IPS DF 4.7 (cell line): ENCODE measurements at regions not wholly inside any gene's neighbourhood (a gene's known extent, or its start where the extent isn't known, plus 50 kb on each side); places are given as distances from the start of the nearest gene placed in this dataset.
"Not testable (repeated sequence)": the region's sequence is repeated elsewhere in the genome, so short reads cannot be mapped to it uniquely, and the experiment has no call there.

ENCODE experiments used
- DNase-seq: peaks from one replicate; pipeline ENCODE4 v3.0.0-alpha.2; 2013; ENCODE audit warnings: low spot score; ENCODE audit errors: extremely low read depth

DNA sequence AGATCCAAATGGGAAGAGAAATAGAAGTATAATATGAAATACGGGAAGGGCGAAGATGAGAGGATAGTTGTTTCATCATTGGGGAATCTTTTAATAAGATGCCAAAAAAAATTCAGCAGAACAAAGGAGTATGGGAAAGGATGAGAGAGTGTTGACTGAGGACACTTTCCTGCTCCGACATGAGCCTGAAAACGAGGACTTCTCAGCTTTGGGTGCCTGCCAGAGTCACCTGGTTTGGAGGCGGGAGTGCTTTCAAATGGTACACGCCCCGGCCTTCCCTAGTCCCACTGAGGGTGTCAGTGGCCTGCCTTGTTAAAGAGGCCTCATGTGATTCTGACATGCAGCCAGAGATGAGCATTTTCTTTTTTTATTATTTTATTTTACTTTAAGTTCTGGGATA is 250.9 kb downstream of the ANKRD60 start:
- no peak for DNase-seq

DNA sequence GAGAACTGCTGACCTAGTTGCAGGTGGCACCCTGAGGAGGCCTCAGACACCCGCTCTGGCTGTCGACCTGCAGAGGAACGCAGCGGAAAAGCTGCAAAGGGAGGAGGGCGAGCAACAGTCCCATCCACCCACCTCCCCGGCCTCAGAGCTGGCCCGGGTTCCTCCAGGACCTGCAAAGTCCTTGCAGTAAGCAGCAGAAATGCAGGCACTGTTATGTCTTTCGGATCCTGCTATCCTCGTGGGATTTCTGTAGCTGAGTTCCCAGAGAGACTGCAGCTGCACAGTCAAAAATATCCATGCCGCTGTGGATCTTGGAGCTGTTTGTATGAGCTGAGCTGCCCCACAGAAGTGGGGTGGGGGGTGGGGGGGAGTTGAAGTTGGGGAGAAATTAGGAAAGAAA is 251.3 kb downstream of the ANKRD60 start:
- DNase-seq, result no peak

DNA sequence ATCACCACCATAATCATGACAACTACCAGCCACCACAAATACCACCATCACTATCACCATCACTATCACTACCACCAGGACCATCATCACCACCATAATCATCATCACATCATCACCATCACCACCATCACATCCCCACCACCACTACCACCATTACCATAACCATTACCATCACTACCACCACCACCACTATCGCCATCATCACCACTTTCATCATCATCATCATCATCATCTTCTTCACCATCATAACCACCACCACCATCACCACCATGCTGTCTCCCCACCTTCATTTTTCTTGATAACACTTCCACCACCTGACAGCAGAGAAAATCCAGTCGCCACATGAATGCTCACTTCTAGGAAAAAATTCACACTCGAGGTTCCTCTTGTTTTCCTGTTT is 253.6 kb downstream of the ANKRD60 start:
- no peak for DNase-seq

DNA sequence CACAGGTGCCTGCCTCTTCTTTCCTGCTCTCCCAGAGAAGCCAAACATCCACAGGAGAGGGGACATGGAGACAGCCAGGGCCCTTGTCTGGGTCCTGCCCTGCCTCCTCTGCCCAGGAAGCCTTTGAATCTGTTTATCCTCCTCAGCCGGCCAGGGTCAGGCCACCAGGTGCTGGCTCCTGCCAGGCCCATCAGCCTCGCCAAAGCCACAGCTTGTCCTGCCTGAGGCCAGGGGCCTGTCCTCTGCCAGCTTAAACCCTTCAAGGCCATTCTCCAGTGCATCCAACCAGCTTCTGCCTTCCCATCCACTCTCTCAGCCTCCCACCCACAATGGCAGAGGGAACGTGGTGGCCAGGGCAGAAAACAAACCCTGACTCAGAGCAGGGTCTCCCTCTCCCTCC is 254.6 kb downstream of the ANKRD60 start:
- DNase-seq, result no peak

DNA sequence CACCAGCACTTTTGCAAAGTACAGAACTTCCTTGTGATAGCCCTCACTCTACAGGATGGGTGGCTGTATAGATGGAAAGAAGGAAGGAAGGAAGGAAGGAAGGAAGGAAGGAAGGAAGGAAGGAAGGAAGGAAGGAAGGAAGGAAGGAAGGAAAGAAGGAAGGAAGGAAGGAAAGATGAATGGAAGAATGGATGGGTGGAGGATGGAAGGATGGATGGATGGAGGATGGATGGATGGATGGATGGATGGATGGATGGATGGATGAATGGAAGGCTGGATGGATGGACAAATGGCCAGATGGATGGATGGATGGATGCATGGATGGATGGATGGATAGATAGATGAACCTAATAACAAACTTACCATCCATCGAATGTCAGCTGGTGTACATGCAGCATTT is 256.9 kb downstream of the ANKRD60 start:
- DNase-seq, result not testable (repeated sequence)

DNA sequence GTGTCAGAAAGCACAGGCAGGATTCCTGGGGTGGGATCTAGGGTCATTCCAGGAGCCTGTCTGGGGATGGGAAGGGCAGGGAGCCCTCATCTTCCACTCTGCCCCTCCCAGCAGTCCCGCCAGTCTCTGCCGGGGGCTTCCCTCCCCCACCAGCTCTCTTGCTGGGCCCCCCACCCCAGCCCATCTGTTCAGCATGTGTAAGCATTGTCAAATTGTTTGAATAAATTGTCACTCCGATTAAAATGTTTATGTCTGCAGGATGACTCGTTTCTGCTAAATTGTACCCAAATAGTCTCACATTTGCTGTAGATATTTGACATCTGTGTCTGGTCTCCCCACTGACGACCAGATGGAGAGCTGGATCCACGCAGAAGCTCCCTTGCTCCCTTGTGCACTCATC is 257.6 kb downstream of the ANKRD60 start:
- no peak for DNase-seq

DNA sequence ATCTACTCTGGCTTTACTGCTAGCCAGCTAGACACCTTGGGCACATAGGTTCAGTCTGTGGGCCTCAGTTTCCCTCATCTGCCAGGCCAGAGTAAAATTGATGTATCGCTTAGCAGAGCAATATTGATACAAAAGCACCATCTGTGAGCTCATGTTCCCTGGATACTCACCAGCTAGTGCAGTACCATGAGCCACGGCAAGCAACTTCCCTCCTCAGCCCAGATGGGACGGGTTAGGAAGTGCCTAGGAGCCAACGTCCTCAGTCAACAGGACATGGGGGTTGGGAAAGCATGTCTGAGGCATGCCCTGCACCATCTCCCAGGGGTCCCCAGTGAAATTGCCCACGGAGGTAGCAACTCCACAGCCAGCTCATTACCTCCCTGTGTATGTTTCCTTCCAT is 258.3 kb downstream of the ANKRD60 start:
- no peak for DNase-seq

DNA sequence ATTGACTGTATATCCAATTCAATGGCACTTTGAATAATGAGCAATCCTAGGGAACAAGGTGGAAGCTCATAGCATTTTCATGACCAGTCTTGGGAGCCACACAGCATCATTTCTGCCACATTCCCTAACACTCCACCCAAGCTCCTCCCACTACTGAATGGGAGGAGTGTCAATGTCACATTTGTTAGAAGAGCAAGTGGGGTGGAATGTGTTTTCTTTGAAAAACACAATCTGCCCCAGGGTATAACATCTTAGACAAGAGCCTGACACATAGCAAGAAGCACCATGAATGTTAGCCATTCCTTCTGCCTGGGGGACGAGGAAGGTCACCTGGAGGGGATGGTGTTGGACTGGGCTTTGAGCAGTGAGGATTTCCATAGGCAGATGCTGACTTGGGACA is 258.3 kb upstream of the PMEPA1 start:
- DNase-seq, result no peak

DNA sequence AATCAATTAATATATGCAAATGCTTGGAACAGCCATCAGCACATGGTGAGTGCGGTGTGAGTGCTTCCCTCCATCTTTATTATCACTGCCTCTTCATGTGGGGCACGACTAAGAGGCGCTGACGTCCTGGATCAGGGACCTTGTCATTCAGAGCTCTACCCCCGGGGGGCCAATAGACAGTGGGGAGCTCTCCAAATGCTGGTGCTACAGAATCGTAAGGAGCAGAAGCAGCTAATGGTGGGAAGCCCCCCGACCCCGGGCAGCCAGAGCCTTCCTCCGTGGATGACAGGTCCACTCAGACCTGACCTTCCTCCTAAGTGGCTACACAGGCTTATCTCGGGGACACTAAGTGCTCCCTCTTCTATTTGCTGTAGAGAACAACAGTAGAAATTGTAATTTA is 257.5 kb upstream of the PMEPA1 start:
- no peak for DNase-seq

DNA sequence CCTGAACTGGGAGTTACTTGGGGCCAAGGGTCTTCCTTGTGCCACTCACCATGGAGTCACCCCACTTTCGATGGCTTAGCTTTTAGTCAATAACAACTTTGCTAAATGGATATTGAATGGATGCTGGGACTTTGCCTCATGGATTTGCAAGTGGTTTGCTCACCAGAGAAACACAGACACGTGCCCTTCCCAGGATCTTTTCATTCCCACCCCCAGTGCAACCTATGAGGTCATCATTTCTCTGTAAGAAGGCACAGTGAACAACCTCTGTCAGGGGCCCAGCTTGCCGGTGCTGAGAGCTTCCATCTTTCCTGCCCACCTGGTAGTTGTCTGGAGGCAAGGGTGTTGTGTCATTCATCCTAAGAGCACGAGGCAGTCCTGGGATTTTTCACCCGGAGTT is 256.8 kb upstream of the PMEPA1 start:
- no peak for DNase-seq

DNA sequence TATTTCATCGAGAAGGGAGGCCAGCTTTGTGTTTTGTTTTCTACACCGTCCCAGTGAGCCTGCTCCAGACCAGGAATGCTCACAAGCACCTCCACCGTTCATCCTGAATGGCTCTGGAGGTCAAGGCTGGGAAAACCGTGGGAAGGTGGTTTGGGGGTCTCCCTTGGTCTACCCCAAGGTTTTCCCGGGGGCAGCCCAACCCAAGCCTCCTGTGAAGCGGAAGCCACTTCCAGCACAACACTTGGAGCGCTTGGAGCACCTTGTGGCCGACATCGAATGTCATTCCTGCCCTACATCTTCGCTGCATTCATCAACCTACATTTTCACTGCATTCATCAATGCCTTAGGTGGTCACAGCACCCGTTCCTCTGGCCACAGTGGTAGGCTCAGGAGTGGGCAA is 255.6 kb upstream of the PMEPA1 start:
- DNase-seq, result no peak

DNA sequence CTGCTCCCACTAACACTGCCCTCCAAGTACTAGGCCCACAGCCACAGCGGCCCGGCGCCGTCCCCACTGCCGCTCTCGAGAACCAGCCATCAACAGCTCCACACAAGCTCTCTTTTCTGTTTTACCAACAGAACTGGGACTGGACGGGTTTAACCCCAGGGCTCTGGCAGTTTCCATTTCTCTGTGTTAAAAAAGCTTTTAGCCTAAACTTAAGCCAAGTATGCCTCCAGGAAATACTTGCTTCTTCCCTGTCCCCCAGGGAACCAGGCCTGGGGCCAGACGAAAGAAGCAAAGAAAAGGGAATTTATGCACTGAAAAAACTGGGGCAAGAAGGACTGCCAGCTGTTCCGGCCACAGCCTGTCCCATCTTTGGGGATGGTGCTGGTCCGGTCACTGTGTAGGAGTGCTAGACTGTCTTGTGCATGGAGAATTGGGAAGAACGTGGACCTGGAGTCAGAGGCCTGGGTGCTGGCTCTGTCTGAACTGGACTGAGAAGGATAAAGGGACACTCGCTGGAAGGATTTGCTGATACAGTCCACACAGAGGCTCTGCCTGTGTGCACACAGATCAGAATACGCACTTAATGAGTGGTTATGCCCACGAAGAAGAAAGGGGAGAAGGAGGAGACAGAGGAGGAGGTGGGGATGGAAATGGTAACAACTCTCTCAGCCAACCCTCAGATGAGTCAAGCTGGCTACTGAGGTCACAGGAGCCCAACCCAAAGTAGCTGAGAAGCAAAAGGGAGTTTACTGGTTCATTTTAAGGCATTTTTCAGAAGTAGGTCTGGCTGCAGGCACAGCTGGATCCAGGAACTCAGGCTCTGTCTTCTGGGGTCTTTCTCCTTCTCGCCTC is 254.4 kb upstream of the PMEPA1 start:
- no peak for DNase-seq

DNA sequence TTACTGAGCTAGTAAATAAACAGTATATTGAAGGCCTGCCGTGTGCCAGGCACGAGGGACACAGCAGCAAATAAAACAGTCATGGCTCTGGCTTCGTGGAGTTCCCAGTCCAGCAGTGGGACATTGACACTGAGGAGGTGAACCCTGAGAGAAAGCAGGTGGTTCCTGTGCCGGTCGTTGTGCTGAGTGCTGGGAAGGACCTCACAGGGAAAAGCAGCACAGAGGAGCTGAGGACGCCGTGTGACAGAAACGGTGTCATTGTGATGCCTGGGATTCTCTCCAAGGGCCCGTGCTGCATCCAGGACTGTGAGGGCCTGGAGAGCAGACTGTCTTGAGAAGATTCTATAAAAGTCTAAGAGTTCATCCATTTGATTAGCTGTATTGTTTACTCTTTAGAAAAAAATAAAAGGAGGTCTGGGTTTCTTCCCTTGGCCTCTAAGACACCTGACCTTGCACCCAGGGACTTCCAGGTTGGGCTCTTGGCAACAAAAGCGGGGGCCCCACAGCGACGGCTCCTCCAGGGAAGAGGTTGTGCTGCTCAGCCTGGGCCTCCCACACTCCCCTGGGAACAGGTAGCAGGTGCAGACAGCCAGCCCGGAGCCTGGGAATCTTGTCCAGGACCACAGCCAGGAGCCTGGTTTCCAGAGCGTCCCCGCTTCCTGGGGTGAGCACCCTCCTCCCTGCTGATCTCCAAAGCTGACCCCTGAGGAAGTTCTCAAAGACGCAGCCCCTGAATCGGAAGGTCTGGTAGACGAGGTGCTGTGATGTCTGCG is 251.2 kb upstream of the PMEPA1 start:
- DNase-seq, result no peak

DNA sequence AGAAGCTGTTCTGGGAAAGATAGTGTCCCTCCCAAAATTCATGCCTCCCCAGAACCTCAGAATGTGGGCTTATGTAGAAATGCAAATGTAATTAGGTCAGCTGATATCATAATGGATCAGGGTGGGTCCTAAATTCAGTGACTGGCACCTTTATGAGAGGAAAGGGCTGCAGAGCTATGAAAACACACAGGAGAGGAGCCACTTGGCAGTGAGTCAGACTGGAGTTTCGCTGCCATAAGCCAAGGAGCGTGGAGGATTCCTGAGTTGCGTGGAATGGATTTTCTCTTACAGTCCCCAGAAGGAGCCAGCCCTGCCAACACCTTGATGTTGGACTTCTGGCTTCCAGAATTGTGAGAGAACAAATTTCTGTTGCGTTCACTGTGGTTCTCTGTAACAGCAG is 249.8 kb upstream of the PMEPA1 start:
- no peak for DNase-seq

DNA sequence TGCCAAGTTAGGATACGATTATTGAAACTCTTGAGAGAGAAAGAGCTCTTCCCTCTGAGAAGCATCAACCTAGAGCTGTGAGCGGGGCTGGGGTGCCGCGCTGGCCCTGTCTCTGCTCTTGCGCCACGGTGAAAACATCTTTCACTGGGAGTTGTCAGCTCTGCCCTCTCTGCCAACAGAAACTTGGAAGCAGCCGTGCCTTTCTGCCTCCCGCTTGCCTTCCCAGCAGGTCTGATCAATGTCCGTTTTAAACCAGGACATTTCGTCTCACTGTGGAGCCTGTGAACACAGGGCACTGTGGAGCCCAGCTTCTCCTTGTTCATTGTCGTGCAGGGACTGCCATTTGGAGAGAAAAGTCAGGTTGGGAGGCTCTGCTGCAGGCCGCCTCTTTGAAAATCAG is 249.2 kb upstream of the PMEPA1 start:
- no peak for DNase-seq

DNA sequence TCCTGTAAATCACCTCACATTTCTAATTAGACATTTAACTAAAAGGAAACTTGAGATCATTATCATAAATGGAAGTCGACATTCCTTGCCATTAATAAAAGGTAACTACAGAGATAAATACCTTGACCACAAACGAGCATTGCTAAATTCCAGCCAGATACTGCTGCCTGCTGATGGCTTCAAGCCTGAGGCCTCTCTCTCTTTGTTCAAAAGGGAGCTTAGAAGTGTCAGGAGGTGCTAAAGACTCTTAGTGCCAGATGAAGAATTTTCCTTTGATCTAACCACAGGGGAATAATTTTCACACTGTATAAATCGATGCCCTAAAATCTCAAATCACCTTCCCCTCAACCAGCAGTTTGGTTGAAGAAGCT is 248.2 kb upstream of the PMEPA1 start:
- DNase-seq, result no peak

DNA sequence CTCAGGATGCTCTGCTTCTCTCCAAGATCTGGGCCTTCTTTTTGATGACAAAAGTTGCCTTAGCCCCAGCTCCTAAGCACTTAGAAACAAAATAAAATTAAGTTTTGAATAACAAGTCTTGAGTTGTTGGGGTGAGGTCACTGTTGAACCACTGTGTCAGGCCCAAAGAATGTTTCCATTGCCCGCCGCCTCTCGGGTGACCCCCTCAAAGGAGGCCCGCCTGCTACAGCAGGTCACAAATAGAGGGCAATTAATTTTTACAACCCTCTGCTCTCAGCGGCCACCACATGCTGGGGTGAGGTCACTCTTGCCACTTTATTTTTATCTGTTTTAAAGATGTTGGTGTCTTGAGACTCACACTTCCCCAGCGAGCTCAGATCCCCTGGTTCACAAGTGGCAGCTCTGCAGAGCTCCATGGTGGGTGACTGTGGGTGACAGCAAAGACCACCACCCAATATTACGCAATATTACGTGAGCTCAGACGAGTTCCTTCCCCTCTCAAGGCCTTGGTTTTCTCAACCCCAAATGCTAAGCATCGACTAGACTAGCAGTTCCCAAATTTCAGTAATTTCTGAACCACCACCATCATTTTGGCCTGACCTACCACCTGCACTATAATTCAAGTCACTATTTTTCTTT is 247.7 kb upstream of the PMEPA1 start:
- no peak for DNase-seq

DNA sequence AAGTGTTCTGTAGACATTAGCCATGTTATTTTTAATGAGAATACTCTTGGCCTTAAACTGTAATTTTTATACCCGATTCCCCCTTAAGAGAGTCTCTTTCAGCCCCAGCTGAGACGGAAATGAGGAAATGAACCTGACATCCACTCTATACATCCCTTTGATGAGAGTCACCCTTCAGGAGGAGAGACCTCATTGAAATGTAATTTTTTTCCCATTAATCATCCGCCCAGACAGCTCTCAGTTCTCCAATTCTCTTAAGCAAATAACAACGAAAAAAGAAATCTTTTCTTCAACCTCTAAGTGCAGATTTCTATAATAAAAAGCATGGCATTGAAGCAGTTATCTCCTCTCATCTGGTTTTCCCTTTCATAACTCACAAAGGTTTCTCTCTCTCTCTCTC is 243.8 kb upstream of the PMEPA1 start:
- no peak for DNase-seq

DNA sequence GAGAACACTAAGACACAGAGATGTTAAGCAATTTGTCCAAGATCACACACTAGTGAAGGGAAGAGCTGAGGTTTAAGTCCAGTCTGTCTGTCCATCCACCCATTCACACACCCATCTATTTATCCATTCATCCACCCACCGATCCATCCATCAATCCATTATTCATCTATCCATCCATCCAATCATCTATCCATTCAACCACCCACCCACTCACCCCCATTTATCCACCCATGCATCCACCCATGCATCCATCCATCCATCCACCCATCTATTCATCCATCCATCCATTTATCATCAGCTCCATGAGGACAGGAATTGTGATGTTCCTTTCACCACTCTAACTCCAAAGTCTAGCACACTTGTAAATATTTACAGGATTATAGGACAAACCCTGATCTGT is 242.3 kb upstream of the PMEPA1 start:
- DNase-seq, result no peak

DNA sequence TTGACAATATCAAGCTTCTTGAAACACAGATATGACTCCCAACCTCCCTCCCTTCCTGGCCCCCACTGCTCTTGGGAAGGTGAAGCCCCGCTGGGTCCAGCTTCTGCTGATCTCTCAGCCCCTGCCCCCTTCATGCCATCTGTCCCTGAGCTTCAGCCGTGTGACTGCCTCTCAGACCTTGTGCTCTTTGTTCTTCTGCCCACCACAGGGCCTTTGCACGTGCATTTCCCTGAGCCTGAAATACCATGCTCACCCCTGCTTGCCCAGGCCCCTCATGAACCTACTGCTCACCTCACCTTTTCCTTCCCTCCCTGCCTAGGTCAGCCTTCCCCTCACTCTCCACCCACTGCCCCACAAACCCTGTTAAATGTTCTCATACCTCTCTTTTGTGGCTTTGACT is 241.7 kb upstream of the PMEPA1 start:
- no peak for DNase-seq

DNA sequence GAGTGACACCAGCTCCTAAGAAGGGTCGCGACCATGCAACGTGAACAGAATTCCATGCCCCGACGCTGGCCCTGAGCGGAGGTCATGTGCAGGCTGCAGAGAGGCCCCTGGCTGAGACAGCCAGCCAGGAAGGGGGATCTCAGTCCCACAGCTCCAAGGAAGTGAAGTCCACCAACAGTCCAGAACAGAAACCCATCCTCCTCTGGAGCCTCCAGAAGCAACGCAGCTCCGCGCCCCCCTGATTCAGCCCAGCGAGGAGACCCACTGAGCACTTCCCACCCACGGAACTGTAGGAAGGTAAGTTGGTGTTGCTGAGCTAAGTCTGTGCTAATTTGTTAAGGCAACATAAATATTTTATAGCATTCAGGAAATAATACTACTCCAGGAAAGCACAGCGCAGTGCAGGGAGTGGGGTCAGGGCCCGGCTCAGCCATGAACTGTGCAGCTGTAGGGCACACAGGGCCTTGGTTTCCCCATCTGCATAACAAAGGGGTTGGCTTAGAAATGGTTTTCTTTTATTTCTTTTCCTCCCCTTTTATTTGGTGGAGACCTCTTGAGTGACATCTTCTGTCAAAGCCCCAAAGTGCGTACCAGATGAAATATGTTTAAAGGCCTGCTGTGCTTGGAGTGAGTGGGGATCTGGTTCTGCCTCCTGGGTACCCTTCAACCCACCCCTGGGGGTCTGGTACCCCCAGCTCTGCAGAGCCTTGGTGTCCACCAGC is 241.1 kb upstream of the PMEPA1 start:
- DNase-seq, result no peak
